ENCODE measurements at regions not wholly inside any gene's neighbourhood (a gene's known extent, or its start where the extent isn't known, plus 50 kb on each side); places are given as distances from the start of the nearest gene placed in this dataset.

DNA sequence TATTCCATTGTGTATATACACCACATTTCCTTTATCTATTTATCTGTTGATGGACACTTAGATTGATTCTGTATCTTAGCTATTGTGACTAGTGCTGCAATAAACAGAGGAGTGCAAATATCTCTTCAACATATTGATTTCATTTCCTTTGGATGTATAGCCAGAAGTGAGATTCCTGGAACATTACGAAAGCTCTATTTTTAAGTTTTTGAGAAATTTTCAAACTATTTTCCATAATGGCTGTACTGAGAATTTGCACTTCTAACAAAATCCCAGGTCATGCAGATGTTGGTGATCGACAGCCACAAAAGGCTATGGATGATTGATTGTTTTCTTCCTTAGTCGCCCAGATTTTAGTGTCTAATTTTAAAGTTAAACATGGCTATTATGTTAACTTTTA is 132.7 kb upstream of the MTAP start:
- Mint-ChIP-seq H3K4me3 (ENCODE audit: unreplicated experiment) (no peak overlapping the region), H3K9me3 (ENCODE audit: low read depth) (no peaks in the 10 kb centered on the region)

DNA sequence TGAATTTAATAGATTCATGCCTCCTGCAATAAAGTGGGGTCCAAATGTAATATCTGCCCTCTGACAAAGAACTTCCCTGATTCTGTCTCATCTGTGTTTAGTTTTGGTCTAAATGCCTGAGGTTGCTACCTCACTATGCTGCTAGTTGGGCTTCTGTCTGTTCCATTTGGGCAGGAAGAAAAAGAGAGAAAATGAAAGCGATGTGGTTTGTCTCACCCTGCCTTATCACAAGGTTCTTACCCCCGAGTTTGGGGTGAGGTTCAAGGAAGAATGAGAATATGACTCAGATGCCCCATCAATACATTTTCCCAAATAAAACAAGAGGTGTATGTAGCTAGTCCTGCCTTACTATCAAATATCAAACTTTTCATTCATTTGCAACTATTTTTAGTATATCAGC is 132.1 kb upstream of the MTAP start:
- no peak overlapping the region for H3K27ac Mint-ChIP-seq (ENCODE audit: unreplicated experiment)

More for the DNA sequence above, 132.7 kb upstream of the MTAP start:
- no peaks in the 10 kb centered on the region for H3K36me3 Mint-ChIP-seq (ENCODE audit: low read depth)
- no peak for TF ChIP-seq CTCF (IDR thresholded peaks at IDR 0.05)
- H3K4me1 Mint-ChIP-seq (ENCODE audit: low read depth) = no peaks in the 10 kb centered on the region
- H3K27me3 Mint-ChIP-seq (ENCODE audit: low read depth) = no peaks in the 10 kb centered on the region
- no peak for DNase-seq (ENCODE audit: low spot score)
- H3K27ac Mint-ChIP-seq (ENCODE audit: unreplicated experiment) = no peak overlapping the region

GRCh38 chr9:21672140-21672539 is 130.3 kb upstream of the MTAP start:
- no peaks in the 10 kb centered on the region for H3K4me1 Mint-ChIP-seq (ENCODE audit: low read depth)
- no peak overlapping the region for H3K4me3 Mint-ChIP-seq (ENCODE audit: unreplicated experiment)
- H3K36me3 Mint-ChIP-seq (ENCODE audit: low read depth) = no peaks in the 10 kb centered on the region
- no peaks in the 10 kb centered on the region for H3K27me3 Mint-ChIP-seq (ENCODE audit: low read depth)
- H3K27ac Mint-ChIP-seq (ENCODE audit: unreplicated experiment) = no peak overlapping the region
- DNase-seq (ENCODE audit: low spot score) = no peak
- H3K9me3 Mint-ChIP-seq (ENCODE audit: low read depth) = no peaks in the 10 kb centered on the region
- TF ChIP-seq CTCF (IDR thresholded peaks at IDR 0.05) = no peak

More for the DNA sequence above, 132.1 kb upstream of the MTAP start:
- TF ChIP-seq CTCF (IDR thresholded peaks at IDR 0.05) = no peak
- Mint-ChIP-seq H3K4me3 (ENCODE audit: unreplicated experiment) (no peak overlapping the region), H3K27me3 (ENCODE audit: low read depth) (no peaks in the 10 kb centered on the region), H3K36me3 (ENCODE audit: low read depth) (no peaks in the 10 kb centered on the region), H3K4me1 (ENCODE audit: low read depth) (no peaks in the 10 kb centered on the region), H3K9me3 (ENCODE audit: low read depth) (no peaks in the 10 kb centered on the region)
- DNase-seq (ENCODE audit: low spot score) = no peak

DNA sequence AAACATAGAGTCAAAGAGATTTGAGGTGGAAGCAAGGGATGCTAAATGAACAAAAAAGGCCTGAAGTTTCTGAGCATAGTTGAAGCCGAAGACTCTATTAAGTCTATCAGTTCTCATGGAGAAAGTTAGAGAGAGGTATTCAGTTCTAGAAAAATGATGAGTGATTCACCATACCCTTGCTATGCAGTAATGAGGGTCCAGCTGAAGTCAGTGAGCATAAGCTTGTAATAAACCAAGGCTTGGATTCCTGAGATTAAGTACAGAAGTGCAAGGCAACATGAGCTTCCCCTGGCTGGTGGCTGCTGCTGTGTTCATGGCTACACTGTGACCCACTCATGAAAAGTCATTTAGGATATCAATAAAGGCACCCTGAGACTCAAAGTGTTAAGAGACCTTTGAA is 129.7 kb upstream of the MTAP start:
- H3K4me1 Mint-ChIP-seq (ENCODE audit: low read depth) = no peaks in the 10 kb centered on the region

DNA sequence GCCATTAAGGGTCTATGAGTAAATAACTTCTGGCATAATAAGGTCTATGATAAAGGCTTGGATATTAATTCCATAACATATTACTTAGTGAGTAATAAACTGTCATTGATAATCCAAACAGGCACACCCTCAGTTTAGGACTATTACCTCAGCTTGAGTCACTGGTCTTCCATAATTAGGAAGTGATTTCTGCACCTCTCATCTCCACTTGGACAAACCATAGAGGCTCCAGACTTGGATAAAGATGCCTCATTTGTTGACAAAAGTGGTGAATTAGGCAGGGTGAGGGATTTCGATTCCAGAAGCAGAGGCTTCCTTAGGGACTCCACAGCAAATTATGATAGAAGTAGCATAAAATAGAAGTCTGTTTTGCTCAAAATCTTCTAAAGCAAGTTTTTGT is 127.5 kb upstream of the MTAP start:
- no peak for DNase-seq (ENCODE audit: low spot score)
- peaks cover 2% of the 10 kb centered on the region for H3K27me3 Mint-ChIP-seq (ENCODE audit: low read depth)
- H3K4me3 Mint-ChIP-seq (ENCODE audit: unreplicated experiment) = no peak overlapping the region
- H3K4me1 Mint-ChIP-seq (ENCODE audit: low read depth) = peaks cover 3% of the 10 kb centered on the region
- H3K27ac Mint-ChIP-seq (ENCODE audit: unreplicated experiment) = no peak overlapping the region
- TF ChIP-seq CTCF (IDR thresholded peaks at IDR 0.05) = no peak
- no peaks in the 10 kb centered on the region for H3K9me3 Mint-ChIP-seq (ENCODE audit: low read depth)
- no peaks in the 10 kb centered on the region for H3K36me3 Mint-ChIP-seq (ENCODE audit: low read depth)

More for the DNA sequence above, 129.7 kb upstream of the MTAP start:
- no peaks in the 10 kb centered on the region for H3K27me3 Mint-ChIP-seq (ENCODE audit: low read depth)
- TF ChIP-seq CTCF (IDR thresholded peaks at IDR 0.05) = no peak
- no peak for DNase-seq (ENCODE audit: low spot score)
- no peaks in the 10 kb centered on the region for H3K9me3 Mint-ChIP-seq (ENCODE audit: low read depth)
- H3K27ac Mint-ChIP-seq (ENCODE audit: unreplicated experiment) = no peak overlapping the region
- no peaks in the 10 kb centered on the region for H3K36me3 Mint-ChIP-seq (ENCODE audit: low read depth)
- no peak overlapping the region for H3K4me3 Mint-ChIP-seq (ENCODE audit: unreplicated experiment)
